Limb (tissue), 2 donors: ENCODE measurements at regions not wholly inside any gene's neighbourhood (a gene's known extent, or its start where the extent isn't known, plus 50 kb on each side); places are given as distances from the start of the nearest gene placed in this dataset.

Experiments
- DNase-seq, 2 donors: peaks; one replicate each; pipeline ENCODE4 v3.0.0-alpha.2; 2016; ENCODE audit errors: extremely low spot score in 2 of 2

GRCh38 chr18:34637094-34637801 lies 72.8 kb upstream of the DTNA start:
- no peak for DNase-seq

GRCh38 chr18:34639687-34640086 lies 70.4 kb upstream of the DTNA start:
- DNase-seq: no peak

GRCh38 chr18:34640276-34640675 lies 69.8 kb upstream of the DTNA start:
- DNase-seq: no peak

GRCh38 chr18:34643989-34644388 lies 66.1 kb upstream of the DTNA start:
- DNase-seq: peak in 1 of 2 donors; percentile 50

- DNase-seq: no peak
These were observed 62.8 kb upstream of the DTNA start for GRCh38 chr18:34647251-34647650.

- DNase-seq: no peak
These were observed 61.7 kb upstream of the DTNA start for GRCh38 chr18:34648269-34648985.

GRCh38 chr18:34649080-34649479 lies 61.0 kb upstream of the DTNA start:
- DNase-seq: no peak

- DNase-seq: peak in 1 of 2 donors; percentile 19
These were observed 60.0 kb upstream of the DTNA start for GRCh38 chr18:34650121-34650545.

- no peak for DNase-seq
These were observed 58.3 kb upstream of the DTNA start for GRCh38 chr18:34651586-34652369.

- DNase-seq: no peak
These were observed 55.0 kb upstream of the DTNA start for GRCh38 chr18:34655131-34655530.

- DNase-seq: no peak
These were observed 52.1 kb upstream of the DTNA start for GRCh38 chr18:34657860-34658500.

- DNase-seq: peak; percentile 48 to 51
These were observed 50.2 kb upstream of the DTNA start for GRCh38 chr18:34659579-34660517.
